Panc1 (cell line): ENCODE measurements at regions not wholly inside any gene's neighbourhood (a gene's known extent, or its start where the extent isn't known, plus 50 kb on each side); places are given as distances from the start of the nearest gene placed in this dataset.

Experiments used
- SIN3A ChIP-seq: IDR thresholded peaks from 2 replicates; pipeline ENCODE4 v1.6.1; 2012; ENCODE audit warnings: low read depth, mild to moderate bottlenecking, low read length, moderate library complexity, borderline replicate concordance; ENCODE audit not compliant: insufficient read depth
- TF ChIP-seq, protein P1 (sequence below): fragments of 450-650 bp; IDR thresholded peaks from 2 replicates; pipeline ENCODE4 v1.5.1; 2017; ENCODE audit warnings: mild to moderate bottlenecking

DNA sequence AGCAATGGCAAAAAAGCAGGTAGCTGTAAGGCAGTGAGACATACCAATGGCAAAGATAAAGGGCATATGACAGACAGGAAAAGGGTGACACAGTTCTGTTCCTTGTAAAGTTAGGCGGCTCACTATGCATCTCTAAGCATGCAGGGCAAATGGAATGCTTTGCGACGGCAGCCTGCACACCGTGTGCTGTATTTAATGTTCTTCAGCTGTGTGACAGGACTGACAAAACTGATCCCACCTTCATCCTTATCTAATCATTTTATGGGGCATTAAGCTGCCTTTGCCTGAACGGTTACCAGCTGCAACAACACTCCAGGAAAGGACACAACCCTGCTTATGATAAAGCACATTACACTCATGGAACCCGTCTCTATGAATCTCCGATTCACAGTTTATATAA, 80.5 kb upstream of the VAV3 start:
- TF ChIP-seq, protein P1, sequence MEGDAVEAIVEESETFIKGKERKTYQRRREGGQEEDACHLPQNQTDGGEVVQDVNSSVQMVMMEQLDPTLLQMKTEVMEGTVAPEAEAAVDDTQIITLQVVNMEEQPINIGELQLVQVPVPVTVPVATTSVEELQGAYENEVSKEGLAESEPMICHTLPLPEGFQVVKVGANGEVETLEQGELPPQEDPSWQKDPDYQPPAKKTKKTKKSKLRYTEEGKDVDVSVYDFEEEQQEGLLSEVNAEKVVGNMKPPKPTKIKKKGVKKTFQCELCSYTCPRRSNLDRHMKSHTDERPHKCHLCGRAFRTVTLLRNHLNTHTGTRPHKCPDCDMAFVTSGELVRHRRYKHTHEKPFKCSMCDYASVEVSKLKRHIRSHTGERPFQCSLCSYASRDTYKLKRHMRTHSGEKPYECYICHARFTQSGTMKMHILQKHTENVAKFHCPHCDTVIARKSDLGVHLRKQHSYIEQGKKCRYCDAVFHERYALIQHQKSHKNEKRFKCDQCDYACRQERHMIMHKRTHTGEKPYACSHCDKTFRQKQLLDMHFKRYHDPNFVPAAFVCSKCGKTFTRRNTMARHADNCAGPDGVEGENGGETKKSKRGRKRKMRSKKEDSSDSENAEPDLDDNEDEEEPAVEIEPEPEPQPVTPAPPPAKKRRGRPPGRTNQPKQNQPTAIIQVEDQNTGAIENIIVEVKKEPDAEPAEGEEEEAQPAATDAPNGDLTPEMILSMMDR: no peak
- TF ChIP-seq SIN3A: no peak
